ENCODE measurements at regions not wholly inside any gene's neighbourhood (a gene's known extent, or its start where the extent isn't known, plus 50 kb on each side); places are given as distances from the start of the nearest gene placed in this dataset.

DNA sequence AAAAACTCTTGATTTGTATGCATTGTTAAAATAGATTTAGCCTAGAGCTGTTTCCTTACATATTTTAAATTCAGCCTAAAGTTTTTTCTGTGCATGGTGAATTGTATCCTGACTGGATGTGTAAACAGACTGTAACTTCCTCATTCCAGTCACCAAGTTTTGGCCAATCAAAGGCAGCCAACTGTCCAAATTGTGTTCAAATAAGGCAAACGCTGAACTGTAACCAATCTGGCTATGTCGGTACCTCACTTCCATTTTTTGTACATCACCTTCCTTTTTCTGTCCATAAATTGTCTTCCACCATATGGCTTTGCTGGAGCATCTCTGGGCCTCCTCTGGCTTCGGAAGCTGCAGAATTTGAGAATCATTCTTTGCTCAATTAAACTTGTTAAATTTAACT lies 1921.9 kb upstream of the SEL1L start:
- no peak overlapping the region for H3K27ac ChIP-seq (ENCODE audit: low read length)
- 83% methylated on average over 3 of the region's 3 CpGs for WGBS (ENCODE audit: insufficient coverage)
- no peak for ATAC-seq
- H3K9me3 ChIP-seq (ENCODE audit: control insufficient read depth, insufficient read depth, low read length) = peaks cover 10% of the 10 kb centered on the region
- H3K36me3 ChIP-seq (ENCODE audit: control insufficient read depth, insufficient read depth, low read length) = no peaks in the 10 kb centered on the region
- intact Hi-C loops (cut with micrococcal nuclease) = no loop called here
- Mint-ChIP-seq H3K36me3 (no peaks in the 10 kb centered on the region), H3K27ac (no peak overlapping the region), H3K4me3 (no peak overlapping the region), H3K9me3 (peaks cover 16 to 33% of the 10 kb centered on the region in 2 donors), H3K27me3 (ENCODE audit: low read depth in 2 of 2) (no peaks in the 10 kb centered on the region), H3K4me1 (no peaks in the 10 kb centered on the region)
- no peak overlapping the region for H3K4me3 ChIP-seq (ENCODE audit: low read length)
- TF ChIP-seq, protein P1, sequence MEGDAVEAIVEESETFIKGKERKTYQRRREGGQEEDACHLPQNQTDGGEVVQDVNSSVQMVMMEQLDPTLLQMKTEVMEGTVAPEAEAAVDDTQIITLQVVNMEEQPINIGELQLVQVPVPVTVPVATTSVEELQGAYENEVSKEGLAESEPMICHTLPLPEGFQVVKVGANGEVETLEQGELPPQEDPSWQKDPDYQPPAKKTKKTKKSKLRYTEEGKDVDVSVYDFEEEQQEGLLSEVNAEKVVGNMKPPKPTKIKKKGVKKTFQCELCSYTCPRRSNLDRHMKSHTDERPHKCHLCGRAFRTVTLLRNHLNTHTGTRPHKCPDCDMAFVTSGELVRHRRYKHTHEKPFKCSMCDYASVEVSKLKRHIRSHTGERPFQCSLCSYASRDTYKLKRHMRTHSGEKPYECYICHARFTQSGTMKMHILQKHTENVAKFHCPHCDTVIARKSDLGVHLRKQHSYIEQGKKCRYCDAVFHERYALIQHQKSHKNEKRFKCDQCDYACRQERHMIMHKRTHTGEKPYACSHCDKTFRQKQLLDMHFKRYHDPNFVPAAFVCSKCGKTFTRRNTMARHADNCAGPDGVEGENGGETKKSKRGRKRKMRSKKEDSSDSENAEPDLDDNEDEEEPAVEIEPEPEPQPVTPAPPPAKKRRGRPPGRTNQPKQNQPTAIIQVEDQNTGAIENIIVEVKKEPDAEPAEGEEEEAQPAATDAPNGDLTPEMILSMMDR (IDR thresholded peaks at IDR 0.05) = no peak
- H3K27me3 ChIP-seq (ENCODE audit: control insufficient read depth, insufficient read depth, low read length) = no peaks in the 10 kb centered on the region
- H3K4me1 ChIP-seq (ENCODE audit: control insufficient read depth, insufficient read depth, low read length) = no peaks in the 10 kb centered on the region
- no peak for DNase-seq

DNA sequence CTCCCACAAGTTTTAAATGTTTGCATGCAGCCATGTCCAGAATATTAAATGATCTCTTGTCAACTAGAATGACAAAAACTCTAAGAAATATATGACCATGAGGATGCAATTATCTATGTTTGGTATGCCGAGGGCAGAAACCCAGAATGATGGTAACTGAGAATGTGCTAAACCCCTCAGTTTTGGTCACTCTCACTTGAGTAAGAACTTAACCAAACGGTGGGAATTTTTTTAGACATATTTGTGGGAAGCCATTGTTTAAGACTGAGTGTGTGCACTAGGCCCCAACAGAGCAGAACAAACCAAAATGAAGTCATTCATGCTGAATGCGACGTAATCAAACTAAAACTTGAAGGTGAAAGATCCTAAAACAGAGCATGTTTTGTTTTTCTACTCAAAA lies 1927.9 kb upstream of the SEL1L start:
- DNase-seq (no peak), ATAC-seq (no peak)
- Mint-ChIP-seq H3K27me3 (ENCODE audit: low read depth in 2 of 2) (no peaks in the 10 kb centered on the region), H3K27ac (no peak overlapping the region), H3K36me3 (no peaks in the 10 kb centered on the region), H3K4me1 (no peaks in the 10 kb centered on the region), H3K9me3 (peaks cover 12 to 13% of the 10 kb centered on the region in 2 donors), H3K4me3 (no peak overlapping the region)
- no peak overlapping the region for H3K27ac ChIP-seq (ENCODE audit: low read length)
- WGBS (ENCODE audit: insufficient coverage) = 90% methylated on average over 4 of the region's 4 CpGs
- peaks cover 11% of the 10 kb centered on the region for H3K9me3 ChIP-seq (ENCODE audit: control insufficient read depth, insufficient read depth, low read length)
- TF ChIP-seq, protein P1 (IDR thresholded peaks at IDR 0.05) = no peak
- H3K36me3 ChIP-seq (ENCODE audit: control insufficient read depth, insufficient read depth, low read length) = no peaks in the 10 kb centered on the region
- no peak overlapping the region for H3K4me3 ChIP-seq (ENCODE audit: low read length)
- no peaks in the 10 kb centered on the region for H3K4me1 ChIP-seq (ENCODE audit: control insufficient read depth, insufficient read depth, low read length)
- intact Hi-C loops (cut with micrococcal nuclease) = no loop called here
- no peaks in the 10 kb centered on the region for H3K27me3 ChIP-seq (ENCODE audit: control insufficient read depth, insufficient read depth, low read length)

DNA sequence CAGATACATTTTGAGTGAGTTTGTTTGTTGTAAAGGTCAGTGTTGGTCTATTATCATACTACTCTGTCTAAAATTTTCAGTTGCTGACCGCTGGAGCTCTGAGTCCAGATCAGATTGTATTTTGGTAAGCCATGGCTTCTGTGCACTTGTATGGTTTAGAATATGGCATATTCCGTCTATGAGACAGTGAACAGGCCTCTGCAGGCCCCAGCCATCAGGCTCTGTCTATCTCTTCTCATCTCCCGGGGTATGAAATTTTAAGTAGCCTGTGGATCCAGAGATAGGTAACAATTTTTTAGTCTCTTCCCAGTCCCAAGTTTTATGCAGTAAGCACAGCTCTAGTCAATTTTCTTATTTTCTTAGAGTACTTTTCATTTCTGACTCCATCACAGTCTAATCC lies 1929.1 kb upstream of the SEL1L start:
- Mint-ChIP-seq H3K9me3 (peaks cover 12 to 13% of the 10 kb centered on the region in 2 donors), H3K4me3 (no peak overlapping the region), H3K4me1 (no peaks in the 10 kb centered on the region), H3K27me3 (ENCODE audit: low read depth in 2 of 2) (no peaks in the 10 kb centered on the region), H3K27ac (no peak overlapping the region), H3K36me3 (no peaks in the 10 kb centered on the region)
- H3K9me3 ChIP-seq (ENCODE audit: control insufficient read depth, insufficient read depth, low read length) = peaks cover 11% of the 10 kb centered on the region
- H3K36me3 ChIP-seq (ENCODE audit: control insufficient read depth, insufficient read depth, low read length) = no peaks in the 10 kb centered on the region
- intact Hi-C loops (cut with micrococcal nuclease) = no loop called here
- ATAC-seq (no peak), DNase-seq (no peak)
- WGBS (ENCODE audit: insufficient coverage) = 94% methylated on average over 3 of the region's 3 CpGs
- no peak overlapping the region for H3K27ac ChIP-seq (ENCODE audit: low read length)
- TF ChIP-seq, protein P1 (IDR thresholded peaks at IDR 0.05) = no peak
- no peaks in the 10 kb centered on the region for H3K4me1 ChIP-seq (ENCODE audit: control insufficient read depth, insufficient read depth, low read length)
- H3K4me3 ChIP-seq (ENCODE audit: low read length) = no peak overlapping the region
- no peaks in the 10 kb centered on the region for H3K27me3 ChIP-seq (ENCODE audit: control insufficient read depth, insufficient read depth, low read length)

DNA sequence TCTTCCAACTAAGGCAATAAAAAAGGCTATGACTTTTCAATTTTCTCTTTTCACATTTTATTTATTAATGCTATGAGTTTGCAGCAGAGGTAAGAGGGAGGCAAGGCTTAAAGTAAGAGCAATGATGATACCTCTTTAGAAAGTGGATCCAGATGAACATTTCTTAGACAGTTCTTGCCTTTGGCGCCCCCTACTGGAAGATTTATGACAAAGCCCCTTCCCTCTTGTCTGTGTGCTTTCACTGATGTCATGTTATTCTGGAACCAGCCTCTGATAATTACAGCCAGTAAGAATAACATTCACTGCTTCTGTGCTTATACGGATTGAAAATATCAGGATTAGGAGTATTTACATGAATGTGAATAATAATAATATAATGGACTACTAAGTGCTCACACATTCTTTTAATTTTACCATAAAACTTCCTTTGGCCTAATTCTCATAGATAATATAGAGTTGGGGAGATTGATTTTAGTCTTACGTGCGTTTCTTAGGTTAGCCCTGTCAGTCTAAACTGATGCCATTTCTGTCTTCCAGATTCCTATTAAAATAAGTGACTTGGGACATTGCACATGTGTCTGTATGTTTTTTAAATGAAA lies 1929.9 kb upstream of the SEL1L start:
- no peak for DNase-seq
- no peak for ATAC-seq
- Histone ChIP-seq H3K36me3 (ENCODE audit: control insufficient read depth, insufficient read depth, low read length) (no peaks in the 10 kb centered on the region), H3K4me1 (ENCODE audit: control insufficient read depth, insufficient read depth, low read length) (no peaks in the 10 kb centered on the region), H3K27me3 (ENCODE audit: control insufficient read depth, insufficient read depth, low read length) (no peaks in the 10 kb centered on the region), H3K27ac (ENCODE audit: low read length) (no peak overlapping the region), H3K9me3 (ENCODE audit: control insufficient read depth, insufficient read depth, low read length) (peaks cover 11% of the 10 kb centered on the region), H3K4me3 (ENCODE audit: low read length) (no peak overlapping the region)
- Mint-ChIP-seq H3K9me3 (peaks cover 8 to 9% of the 10 kb centered on the region in 2 donors), H3K27me3 (ENCODE audit: low read depth in 2 of 2) (no peaks in the 10 kb centered on the region), H3K4me1 (no peaks in the 10 kb centered on the region), H3K27ac (no peak overlapping the region), H3K4me3 (no peak overlapping the region), H3K36me3 (no peaks in the 10 kb centered on the region)
- 67% methylated on average over 3 of the region's 4 CpGs for WGBS (ENCODE audit: insufficient coverage)
- intact Hi-C loops (cut with micrococcal nuclease) = no loop called here
- TF ChIP-seq, protein P1 (IDR thresholded peaks at IDR 0.05) = peak; percentile 15

Data from natural killer cell (primary cell).